Limb (tissue), 2 donors: ENCODE measurements at regions not wholly inside any gene's neighbourhood (a gene's known extent, or its start where the extent isn't known, plus 50 kb on each side); places are given as distances from the start of the nearest gene placed in this dataset.

Source experiments
- DNase-seq, 2 donors: peaks; one replicate each; pipeline ENCODE4 v3.0.0-alpha.2; 2016; ENCODE audit errors: extremely low spot score in 2 of 2

- DNase-seq = no peak
These were observed 268.1 kb downstream of the DKK2 start for GRCh38 chr4:106767991-106768390.

DNA sequence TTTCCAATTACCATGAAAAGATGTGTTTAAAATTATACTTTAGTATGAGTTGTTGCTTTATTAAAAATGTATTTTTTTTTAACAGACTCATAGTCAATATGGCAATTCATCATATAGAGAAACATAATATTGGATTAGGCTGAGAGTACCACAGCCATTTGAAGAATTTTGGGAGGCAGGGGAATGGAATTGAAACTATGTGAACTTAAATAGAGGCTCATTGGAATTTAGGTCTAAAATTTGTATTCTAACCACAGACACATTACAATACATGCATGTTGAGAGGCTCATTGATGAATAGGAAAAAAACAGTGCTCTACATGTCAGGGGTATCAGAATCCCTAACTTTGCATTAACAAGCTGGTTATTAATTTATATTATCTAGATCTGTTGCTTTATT is 269.6 kb downstream of the DKK2 start:
- DNase-seq = no peak

- DNase-seq = no peak
These were observed 271.3 kb downstream of the DKK2 start for GRCh38 chr4:106764774-106765173.

- DNase-seq = peak in 1 of 2 donors; percentile 40
These were observed 273.3 kb downstream of the DKK2 start for GRCh38 chr4:106762666-106763443.

GRCh38 chr4:106753426-106753825 is 282.7 kb downstream of the DKK2 start:
- DNase-seq = no peak

GRCh38 chr4:106746451-106746850 is 289.7 kb downstream of the DKK2 start:
- DNase-seq = no peak

GRCh38 chr4:106738121-106738520 is 298.0 kb downstream of the DKK2 start:
- DNase-seq = no peak

- DNase-seq = no peak
These were observed 317.6 kb downstream of the DKK2 start for GRCh38 chr4:106718548-106718947.

GRCh38 chr4:106717091-106717490 is 319.0 kb downstream of the DKK2 start:
- peak in 1 of 2 donors; percentile 3 for DNase-seq

GRCh38 chr4:106715825-106716224 is 320.3 kb downstream of the DKK2 start:
- DNase-seq = no peak

GRCh38 chr4:106708464-106708816 is 327.7 kb downstream of the DKK2 start:
- DNase-seq = no peak

GRCh38 chr4:106707776-106708463 is 328.2 kb downstream of the DKK2 start:
- no peak for DNase-seq

GRCh38 chr4:106704253-106704870 is 331.8 kb downstream of the DKK2 start:
- DNase-seq = no peak

GRCh38 chr4:106700321-106700720 is 331.7 kb upstream of the GIMD1 start:
- DNase-seq = no peak

DNA sequence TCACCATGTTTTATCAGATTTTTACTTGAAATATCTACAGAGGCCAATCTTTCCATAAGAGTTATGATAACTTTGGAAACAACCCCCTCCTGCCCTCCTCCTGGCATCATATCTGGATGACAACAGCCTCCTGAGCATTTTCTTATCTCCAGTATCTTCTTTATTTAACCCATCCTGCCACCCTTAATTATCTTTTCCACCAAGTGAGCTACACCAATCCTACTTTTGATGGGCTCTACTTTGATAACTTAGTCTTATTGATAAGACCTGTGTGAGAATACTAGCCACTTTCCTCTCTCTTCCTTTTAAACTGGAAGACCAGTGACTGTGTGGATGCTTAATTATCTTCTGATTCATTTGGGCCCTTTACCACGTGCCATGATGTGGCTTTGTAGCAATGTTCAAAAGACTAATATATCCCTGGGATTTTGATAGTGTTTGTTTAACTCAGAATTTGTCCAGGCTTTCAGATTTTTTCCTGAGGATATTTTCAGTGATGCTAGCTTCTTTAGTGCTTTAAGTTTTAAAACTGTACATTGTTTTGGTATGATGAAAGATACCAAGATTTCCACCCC is 330.1 kb upstream of the GIMD1 start:
- no peak for DNase-seq

DNA sequence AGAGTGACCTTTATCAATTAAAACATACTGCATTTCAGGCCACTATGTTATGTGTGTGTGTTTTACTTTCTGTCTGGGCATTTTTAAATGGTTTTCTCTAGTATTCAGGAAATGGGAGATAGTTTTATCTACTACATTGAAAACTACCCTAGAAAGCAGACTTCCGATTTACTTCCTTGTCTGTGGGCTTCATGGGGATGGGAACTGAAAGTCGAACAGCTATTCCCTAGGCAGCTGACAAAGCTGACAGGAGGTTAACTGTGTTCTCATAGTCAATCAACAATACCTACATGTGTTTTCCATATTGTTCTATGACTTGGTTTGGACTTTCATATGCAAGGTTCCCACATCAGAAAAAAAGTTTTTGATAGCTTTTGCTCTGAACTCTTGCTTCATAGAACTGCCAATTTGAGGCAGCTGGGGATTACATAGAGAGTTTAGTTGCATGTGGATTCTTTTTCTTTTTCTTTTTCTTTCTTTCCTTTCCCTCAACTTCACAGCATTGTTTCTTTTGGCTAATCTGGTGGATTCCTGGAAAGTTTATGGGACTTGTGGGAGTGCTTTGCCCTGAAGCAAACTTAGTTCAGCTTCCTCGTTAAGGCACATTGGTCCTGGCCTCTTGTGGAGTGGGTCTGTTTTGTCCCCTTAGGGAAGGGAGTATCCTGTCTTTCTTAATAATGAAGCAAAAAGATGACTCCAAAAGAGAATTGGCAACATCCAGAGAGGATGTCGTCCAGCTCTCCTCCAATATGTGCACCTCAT is 327.1 kb upstream of the GIMD1 start:
- DNase-seq = peak in 1 of 2 donors; percentile 61

GRCh38 chr4:106694232-106694631 is 325.7 kb upstream of the GIMD1 start:
- no peak for DNase-seq

DNA sequence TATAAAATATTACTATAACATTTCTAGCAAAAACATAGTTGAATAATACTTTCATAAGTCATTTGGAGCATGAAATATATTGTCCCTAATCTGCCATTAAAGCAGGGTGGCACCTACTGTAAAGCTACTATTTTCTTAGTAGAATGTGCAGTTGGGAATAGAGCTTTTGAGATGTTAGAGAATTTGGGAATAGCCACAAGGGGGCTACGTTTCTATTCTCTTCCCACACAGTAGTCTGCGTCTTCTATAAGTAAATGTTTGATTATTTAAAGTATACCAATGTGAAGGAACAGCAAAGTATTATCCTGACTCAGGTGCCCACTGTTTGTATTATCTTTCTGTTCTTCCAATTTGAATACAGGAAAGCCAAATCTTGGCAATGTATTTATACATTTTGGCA is 323.2 kb upstream of the GIMD1 start:
- no peak for DNase-seq

DNA sequence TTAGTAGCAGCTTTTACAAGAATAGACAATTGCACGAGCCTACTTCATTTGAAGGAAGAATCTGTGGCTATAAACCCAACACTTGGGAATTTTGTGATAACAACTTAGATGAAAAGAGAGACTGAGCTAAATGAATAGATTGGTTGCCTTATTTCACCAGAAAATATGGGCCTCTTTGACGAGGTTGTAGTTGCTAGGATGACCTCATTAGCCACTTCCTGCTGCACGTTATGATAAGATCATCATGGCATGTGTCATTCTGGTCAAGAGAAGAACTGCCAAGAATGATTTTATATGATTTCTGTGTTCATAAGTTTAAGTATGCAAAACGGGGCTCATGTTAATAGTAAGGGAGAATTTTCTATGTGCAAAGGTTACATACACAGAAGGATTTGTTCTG is 321.9 kb upstream of the GIMD1 start:
- DNase-seq = no peak

GRCh38 chr4:106687026-106687425 is 318.4 kb upstream of the GIMD1 start:
- DNase-seq = no peak

- no peak for DNase-seq
These were observed 312.9 kb upstream of the GIMD1 start for GRCh38 chr4:106681381-106681921.
